Smooth muscle cell (in vitro differentiated cells): ENCODE measurements at regions not wholly inside any gene's neighbourhood (a gene's known extent, or its start where the extent isn't known, plus 50 kb on each side); places are given as distances from the start of the nearest gene placed in this dataset.

Source experiments
- DNase-seq: peaks from one replicate; lab custom pipeline; 2025; ENCODE audit not compliant: unreplicated experiment; lab: John Stamatoyannopoulos, UW
- H2AFZ ChIP-seq: fragments of 200-600 bp; sonication (generic); 2 replicates; pipeline ENCODE4 v1.6.0; 2016; ENCODE audit warnings: antibody characterized with exemption, low read depth, mild to moderate bottlenecking
- H3F3A ChIP-seq: fragments of 200-600 bp; sonication (generic); 2 replicates; pipeline ENCODE4 v1.6.0; 2017; ENCODE audit warnings: antibody characterized with exemption, low read depth
- H3K27ac ChIP-seq: fragments of 200-600 bp; sonication (generic); 2 replicates; pipeline ENCODE4 v1.5.1; 2016; ENCODE audit warnings: low read depth, mild to moderate bottlenecking
- H3K27me3 ChIP-seq: fragments of 200-600 bp; sonication (generic); 2 replicates; pipeline ENCODE4 v1.6.1; 2016; ENCODE audit warnings: low read depth, mild to moderate bottlenecking
- H3K36me3 ChIP-seq: fragments of 200-600 bp; sonication (generic); 2 replicates; pipeline ENCODE4 v1.5.1; 2016; ENCODE audit warnings: low read depth
- H3K4me1 ChIP-seq: fragments of 200-600 bp; sonication (generic); 2 replicates; pipeline ENCODE4 v1.5.1; 2016; ENCODE audit warnings: low read depth
- H3K4me2 ChIP-seq: fragments of 200-600 bp; sonication (generic); 2 replicates; pipeline ENCODE4 v1.6.0; 2016; ENCODE audit warnings: mild to moderate bottlenecking
- H3K4me3 ChIP-seq: fragments of 200-600 bp; sonication (generic); 2 replicates; pipeline ENCODE4 v1.5.1; 2016; ENCODE audit warnings: mild to moderate bottlenecking
- H3K79me2 ChIP-seq: fragments of 200-600 bp; sonication (generic); 2 replicates; pipeline ENCODE4 v1.6.0; 2016; ENCODE audit warnings: low read depth, mild to moderate bottlenecking
- H3K9ac ChIP-seq: fragments of 200-600 bp; sonication (generic); 2 replicates; pipeline ENCODE4 v1.6.0; 2016; ENCODE audit warnings: low read depth
- H3K9me3 ChIP-seq: fragments of 200-600 bp; sonication (generic); replicated peaks from 2 replicates; pipeline ENCODE4 v1.5.1; 2016; ENCODE audit warnings: low read depth
- H4K20me1 ChIP-seq: fragments of 200-600 bp; sonication (generic); 2 replicates; pipeline ENCODE4 v1.6.0; 2016; ENCODE audit warnings: low read depth
- WGBS: methylation state at CpG from one replicate; pipeline ENCODE4 v1.1.7; 2016; ENCODE audit warnings: low lambda C conversion rate; 5-methylcytosine and 5-hydroxymethylcytosine counted together
- TF ChIP-seq, protein P1 (sequence below): fragments of 200-600 bp; sonication (generic); IDR thresholded peaks from 2 replicates; pipeline ENCODE4 v1.5.1; 2017; ENCODE audit warnings: borderline replicate concordance, mild to moderate bottlenecking, antibody characterized with exemption; ENCODE audit not compliant: insufficient read depth, poor library complexity, severe bottlenecking

DNA sequence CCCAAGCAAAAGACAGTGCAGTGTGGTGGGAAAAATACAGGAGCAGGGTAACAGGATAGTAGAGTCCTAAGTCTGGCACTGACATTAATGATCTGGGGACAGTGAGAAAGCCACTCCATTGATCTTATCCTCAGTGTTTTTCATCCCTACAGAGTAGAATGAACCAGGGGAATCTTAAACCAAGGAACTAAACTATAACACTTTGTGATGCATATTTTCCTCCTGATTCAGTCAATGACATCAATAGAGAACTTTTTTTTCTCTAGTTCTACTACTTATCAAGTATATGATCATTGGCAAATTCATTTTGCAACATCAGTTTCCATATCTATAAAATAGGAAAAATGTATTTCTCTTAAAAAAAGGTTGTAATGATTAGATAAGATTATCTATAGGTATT lies 151.1 kb downstream of the TMEM26 start:
- Histone ChIP-seq H4K20me1 (no peaks in the 10 kb centered on the region), H3K36me3 (no peaks in the 10 kb centered on the region), H3K27ac (no peak overlapping the region), H3K4me2 (no peak overlapping the region), H3K27me3 (no peaks in the 10 kb centered on the region), H2AFZ (no peak overlapping the region), H3K9me3 (no peaks in the 10 kb centered on the region), H3K4me3 (no peak overlapping the region), H3K4me1 (no peaks in the 10 kb centered on the region), H3K79me2 (no peaks in the 10 kb centered on the region), H3K9ac (no peak overlapping the region), H3F3A (no peaks in the 10 kb centered on the region)
- TF ChIP-seq, protein P1, sequence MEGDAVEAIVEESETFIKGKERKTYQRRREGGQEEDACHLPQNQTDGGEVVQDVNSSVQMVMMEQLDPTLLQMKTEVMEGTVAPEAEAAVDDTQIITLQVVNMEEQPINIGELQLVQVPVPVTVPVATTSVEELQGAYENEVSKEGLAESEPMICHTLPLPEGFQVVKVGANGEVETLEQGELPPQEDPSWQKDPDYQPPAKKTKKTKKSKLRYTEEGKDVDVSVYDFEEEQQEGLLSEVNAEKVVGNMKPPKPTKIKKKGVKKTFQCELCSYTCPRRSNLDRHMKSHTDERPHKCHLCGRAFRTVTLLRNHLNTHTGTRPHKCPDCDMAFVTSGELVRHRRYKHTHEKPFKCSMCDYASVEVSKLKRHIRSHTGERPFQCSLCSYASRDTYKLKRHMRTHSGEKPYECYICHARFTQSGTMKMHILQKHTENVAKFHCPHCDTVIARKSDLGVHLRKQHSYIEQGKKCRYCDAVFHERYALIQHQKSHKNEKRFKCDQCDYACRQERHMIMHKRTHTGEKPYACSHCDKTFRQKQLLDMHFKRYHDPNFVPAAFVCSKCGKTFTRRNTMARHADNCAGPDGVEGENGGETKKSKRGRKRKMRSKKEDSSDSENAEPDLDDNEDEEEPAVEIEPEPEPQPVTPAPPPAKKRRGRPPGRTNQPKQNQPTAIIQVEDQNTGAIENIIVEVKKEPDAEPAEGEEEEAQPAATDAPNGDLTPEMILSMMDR: no peak
- DNase-seq: no peak

DNA sequence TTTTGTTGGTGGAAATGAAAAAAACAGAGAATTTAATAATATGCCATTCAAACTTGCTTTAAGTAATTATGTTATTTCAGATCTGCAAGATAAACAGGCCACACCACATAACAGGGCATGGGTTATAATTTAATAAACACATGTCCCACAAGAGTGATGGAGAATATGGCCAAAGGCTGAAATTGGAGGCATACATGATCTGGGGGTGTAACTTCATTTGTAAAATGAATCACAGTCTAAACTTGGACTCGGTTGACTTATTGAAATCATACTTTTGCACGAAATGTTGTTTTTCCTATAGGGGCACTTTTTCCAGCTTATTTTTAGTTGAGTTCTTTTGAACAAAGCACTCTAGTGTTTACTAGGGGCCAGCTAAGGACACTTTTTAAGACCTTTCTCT lies 151.6 kb downstream of the TMEM26 start:
- Histone ChIP-seq H3K9me3 (no peaks in the 10 kb centered on the region), H3K79me2 (no peaks in the 10 kb centered on the region), H3K36me3 (no peaks in the 10 kb centered on the region), H3K27ac (no peak overlapping the region), H3K27me3 (no peaks in the 10 kb centered on the region), H3K4me2 (no peak overlapping the region), H3K4me3 (no peak overlapping the region), H3F3A (no peaks in the 10 kb centered on the region), H3K4me1 (no peaks in the 10 kb centered on the region), H4K20me1 (no peaks in the 10 kb centered on the region), H3K9ac (no peak overlapping the region), H2AFZ (no peak overlapping the region)
- 92% methylated on average over 2 of the region's 2 CpGs for WGBS
- no peak for DNase-seq
- TF ChIP-seq, protein P1: no peak

DNA sequence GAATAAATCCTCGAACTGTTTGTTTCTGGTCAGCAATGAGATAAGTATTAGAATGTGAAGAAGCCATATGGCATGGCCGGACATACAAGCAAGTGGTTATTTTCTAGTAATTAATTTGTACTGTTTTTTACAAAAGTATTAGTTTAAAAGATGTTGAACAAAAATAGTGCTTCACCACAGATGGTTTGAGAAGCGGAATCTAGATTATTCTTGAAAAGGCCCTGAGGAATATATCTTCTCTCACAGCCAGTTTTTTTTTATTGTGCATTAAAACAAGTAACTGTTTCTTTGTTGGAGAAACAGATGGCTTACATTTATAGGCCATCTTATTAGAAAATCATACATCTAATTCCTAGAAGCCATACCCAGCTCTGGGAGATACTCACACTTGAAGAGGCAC lies 153.3 kb downstream of the TMEM26 start:
- Histone ChIP-seq H3K9ac (no peak overlapping the region), H3K9me3 (no peaks in the 10 kb centered on the region), H3K27ac (no peak overlapping the region), H4K20me1 (no peaks in the 10 kb centered on the region), H3K79me2 (no peaks in the 10 kb centered on the region), H3K4me3 (no peak overlapping the region), H3K27me3 (no peaks in the 10 kb centered on the region), H3K4me1 (no peaks in the 10 kb centered on the region), H3K4me2 (no peak overlapping the region), H2AFZ (no peak overlapping the region), H3F3A (no peaks in the 10 kb centered on the region), H3K36me3 (no peaks in the 10 kb centered on the region)
- WGBS: 84% methylated on average over 3 of the region's 3 CpGs
- TF ChIP-seq, protein P1: no peak
- DNase-seq: no peak

DNA sequence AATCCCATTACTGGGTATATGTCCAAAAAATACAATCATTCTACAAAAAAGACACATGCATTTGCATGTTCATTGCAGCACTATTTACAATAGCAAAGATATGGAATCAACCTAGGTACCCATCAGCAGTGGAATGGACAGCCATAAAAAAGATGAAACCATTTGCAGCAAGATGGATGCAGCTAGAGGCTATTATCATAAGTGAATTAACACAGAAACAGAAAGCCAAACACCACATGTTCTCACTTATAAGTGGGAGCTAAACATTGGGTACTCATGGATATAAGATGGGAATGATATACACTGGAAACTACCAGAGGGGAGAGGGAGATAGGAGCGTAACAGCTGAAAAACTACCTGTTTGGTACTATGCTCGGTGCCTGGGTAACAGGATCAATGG lies 154.0 kb downstream of the TMEM26 start:
- WGBS: 95% methylated on average over 2 of the region's 2 CpGs
- TF ChIP-seq, protein P1: no peak
- H3K4me3 ChIP-seq: no peak overlapping the region

More for the DNA sequence above, 154.0 kb downstream of the TMEM26 start:
- Histone ChIP-seq H3K79me2 (no peaks in the 10 kb centered on the region), H2AFZ (no peak overlapping the region), H3K4me1 (no peaks in the 10 kb centered on the region), H3F3A (no peaks in the 10 kb centered on the region), H3K27me3 (no peaks in the 10 kb centered on the region), H3K9ac (no peak overlapping the region), H3K27ac (no peak overlapping the region), H3K9me3 (no peaks in the 10 kb centered on the region), H4K20me1 (no peaks in the 10 kb centered on the region), H3K4me2 (no peak overlapping the region), H3K36me3 (no peaks in the 10 kb centered on the region)
- DNase-seq: no peak
